Trophoblast cell (in vitro differentiated cells and primary cell): ENCODE measurements at regions not wholly inside any gene's neighbourhood (a gene's known extent, or its start where the extent isn't known, plus 50 kb on each side); places are given as distances from the start of the nearest gene placed in this dataset.

ENCODE experiments used
- DNase-seq, 2 donors: peaks; one replicate each; pipeline ENCODE4 v3.0.0-alpha.2; 2016
- H2AFZ ChIP-seq: 2 replicates; pipeline ENCODE4 v1.6.1; 2013; ENCODE audit warnings: low read length, moderate library complexity, mild to moderate bottlenecking; ENCODE audit not compliant: insufficient read depth, poor library complexity
- H2AK5ac ChIP-seq: 2 replicates; pipeline ENCODE4 v1.6.1; 2013; ENCODE audit warnings: mild to moderate bottlenecking, low read length
- H2BK120ac ChIP-seq: 2 replicates; pipeline ENCODE4 v1.6.1; 2013; ENCODE audit warnings: low read length, mild to moderate bottlenecking, moderate library complexity; ENCODE audit not compliant: insufficient read depth, poor library complexity
- H2BK12ac ChIP-seq: 2 replicates; pipeline ENCODE4 v1.6.1; 2013; ENCODE audit warnings: mild to moderate bottlenecking, low read length, moderate library complexity
- H2BK5ac ChIP-seq: 2 replicates; pipeline ENCODE4 v1.6.1; 2013; ENCODE audit warnings: low read length, low read depth, moderate library complexity, mild to moderate bottlenecking; ENCODE audit not compliant: poor library complexity
- H3K14ac ChIP-seq: 2 replicates; pipeline ENCODE4 v1.6.1; 2013; ENCODE audit warnings: mild to moderate bottlenecking, low read length
- H3K18ac ChIP-seq: 2 replicates; pipeline ENCODE4 v1.6.1; 2013; ENCODE audit warnings: mild to moderate bottlenecking, low read length
- H3K23ac ChIP-seq: 2 replicates; pipeline ENCODE4 v1.6.1; 2013; ENCODE audit warnings: low read length
- H3K27ac ChIP-seq: 2 replicates; pipeline ENCODE4 v1.5.1; 2013; ENCODE audit warnings: low read depth, mild to moderate bottlenecking, inconsistent platforms, low read length, moderate library complexity
- H3K27me3 ChIP-seq: 2 replicates; pipeline ENCODE4 v1.6.1; 2013; ENCODE audit warnings: inconsistent platforms, mild to moderate bottlenecking, low read length, moderate library complexity; ENCODE audit not compliant: insufficient read depth
- H3K36me3 ChIP-seq, 2 experiments: 1 replicate in 1 of 2; 2 replicates in 1 of 2; pipeline ENCODE4 v1.6.1; 2013; ENCODE audit warnings: low read length in 2 of 2, mild to moderate bottlenecking in 2 of 2, moderate library complexity in 1 of 2; ENCODE audit not compliant: insufficient read depth in 2 of 2, control insufficient read depth in 1 of 2
- H3K4ac ChIP-seq: 2 replicates; pipeline ENCODE4 v1.6.1; 2013; ENCODE audit warnings: low read depth, mild to moderate bottlenecking, low read length, moderate library complexity
- H3K4me1 ChIP-seq, 2 experiments: 1 replicate in 1 of 2; 2 replicates in 1 of 2; pipeline ENCODE4 v1.6.1; 2013; ENCODE audit warnings: low read length in 2 of 2, mild to moderate bottlenecking in 2 of 2, moderate library complexity in 1 of 2; ENCODE audit not compliant: insufficient read depth in 2 of 2, control insufficient read depth in 1 of 2
- H3K4me2 ChIP-seq: 2 replicates; pipeline ENCODE4 v1.6.1; 2013; ENCODE audit warnings: inconsistent platforms, mild to moderate bottlenecking, low read length, moderate library complexity
- H3K4me3 ChIP-seq: 2 replicates; pipeline ENCODE4 v1.5.1; 2013; ENCODE audit warnings: mild to moderate bottlenecking, low read depth, low read length, inconsistent platforms
- H3K79me1 ChIP-seq: one replicate; pipeline ENCODE4 v1.6.1; 2013; ENCODE audit warnings: low read length
- H3K79me2 ChIP-seq: 2 replicates; pipeline ENCODE4 v1.6.1; 2013; ENCODE audit warnings: low read length, mild to moderate bottlenecking; ENCODE audit not compliant: control insufficient read depth, insufficient read depth, poor library complexity
- H3K9ac ChIP-seq: 2 replicates; pipeline ENCODE4 v1.6.1; 2013; ENCODE audit warnings: mild to moderate bottlenecking, low read length
- H3K9me3 ChIP-seq: 2 replicates; pipeline ENCODE4 v1.6.1; 2013; ENCODE audit warnings: low read depth, mild to moderate bottlenecking, control low read depth, inconsistent platforms, low read length; ENCODE audit not compliant: insufficient read depth
- H4K12ac ChIP-seq: 2 replicates; pipeline ENCODE4 v1.6.1; 2013; ENCODE audit warnings: low read depth, mild to moderate bottlenecking, low read length, moderate library complexity
- H4K8ac ChIP-seq: 2 replicates; pipeline ENCODE4 v1.6.1; 2013; ENCODE audit warnings: low read depth, mild to moderate bottlenecking, low read length, moderate library complexity
- H4K91ac ChIP-seq: one replicate; pipeline ENCODE4 v1.6.1; 2013; ENCODE audit warnings: low read depth, mild to moderate bottlenecking, low read length, moderate library complexity
- WGBS: extraction: QIAGEN DNeasy Blood & Tissue Kit; methylation state at CpG from one replicate; pipeline ENCODE4 v1.1.7; 2013; ENCODE audit warnings: missing lambda C conversion rate; ENCODE audit not compliant: insufficient read length, insufficient coverage; ENCODE audit errors: extremely low coverage; 5-methylcytosine and 5-hydroxymethylcytosine counted together

- H3K23ac ChIP-seq = no peak overlapping the region
- no peaks in the 10 kb centered on the region for H3K4me1 ChIP-seq
- H2AFZ ChIP-seq = no peak overlapping the region
- H3K4me2 ChIP-seq = no peak overlapping the region
- H3K4me3 ChIP-seq = no peak overlapping the region
- H2BK12ac ChIP-seq = no peak overlapping the region
- no peaks in the 10 kb centered on the region for H3K27me3 ChIP-seq
- H2AK5ac ChIP-seq = no peak overlapping the region
- no peak overlapping the region for H4K91ac ChIP-seq
- no peak overlapping the region for H3K14ac ChIP-seq
- no peak overlapping the region for H4K12ac ChIP-seq
- H3K27ac ChIP-seq = no peak overlapping the region
- no peaks in the 10 kb centered on the region for H3K36me3 ChIP-seq
- H3K18ac ChIP-seq = no peak overlapping the region
- DNase-seq = peak in 1 of 2 donors; percentile 17
- no peaks in the 10 kb centered on the region for H3K9me3 ChIP-seq
- no peak overlapping the region for H2BK5ac ChIP-seq
- WGBS = no CpG with 5 or more reads among the region's 2 CpGs
- H3K4ac ChIP-seq = no peak overlapping the region
- no peak overlapping the region for H3K9ac ChIP-seq
- no peaks in the 10 kb centered on the region for H3K79me2 ChIP-seq
- H3K79me1 ChIP-seq = no peaks in the 10 kb centered on the region
- H4K8ac ChIP-seq = no peak overlapping the region
- H2BK120ac ChIP-seq = no peak overlapping the region
These were observed 369.9 kb upstream of the PCDH7 start for GRCh38 chr4:30350288-30350687.

- H4K8ac ChIP-seq = no peak overlapping the region
- no peaks in the 10 kb centered on the region for H3K9me3 ChIP-seq
- no peak overlapping the region for H3K23ac ChIP-seq
- H3K27me3 ChIP-seq = no peaks in the 10 kb centered on the region
- no peak overlapping the region for H3K4ac ChIP-seq
- H2AK5ac ChIP-seq = no peak overlapping the region
- no peaks in the 10 kb centered on the region for H3K79me2 ChIP-seq
- no CpG with 5 or more reads among the region's 1 CpG for whole genome bisulfite sequencing
- H4K12ac ChIP-seq = no peak overlapping the region
- no peaks in the 10 kb centered on the region for H3K36me3 ChIP-seq
- no peak overlapping the region for H3K27ac ChIP-seq
- no peak overlapping the region for H3K4me3 ChIP-seq
- H3K79me1 ChIP-seq = no peaks in the 10 kb centered on the region
- H3K18ac ChIP-seq = no peak overlapping the region
- no peak overlapping the region for H2BK120ac ChIP-seq
- H3K14ac ChIP-seq = no peak overlapping the region
- H3K4me2 ChIP-seq = no peak overlapping the region
- H4K91ac ChIP-seq = no peak overlapping the region
- no peak overlapping the region for H3K9ac ChIP-seq
- no peaks in the 10 kb centered on the region for H3K4me1 ChIP-seq
- H2BK12ac ChIP-seq = no peak overlapping the region
- DNase-seq = no peak
- H2AFZ ChIP-seq = no peak overlapping the region
- H2BK5ac ChIP-seq = no peak overlapping the region
These were observed 365.6 kb upstream of the PCDH7 start for GRCh38 chr4:30354605-30355004.

DNA sequence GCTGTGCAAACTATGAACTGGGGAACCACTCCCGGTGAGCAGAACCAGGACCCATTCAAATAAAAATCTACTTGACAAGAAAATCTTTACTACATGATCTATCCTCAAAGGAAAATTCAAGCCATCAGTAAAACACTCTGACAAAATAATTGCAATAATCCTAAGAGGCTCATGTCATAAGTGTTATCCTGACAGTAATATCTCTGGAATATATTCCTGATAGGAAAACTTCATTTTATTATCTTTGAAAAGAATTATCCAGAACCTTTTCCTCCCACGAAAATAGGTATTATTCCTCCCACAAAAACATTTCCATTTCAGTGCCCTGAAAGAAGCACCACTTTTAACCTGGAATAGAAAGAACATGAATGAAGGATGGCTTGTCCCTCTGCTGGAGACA lies 357.7 kb upstream of the PCDH7 start:
- Histone ChIP-seq H3K4ac (no peak overlapping the region), H3K4me1 (no peaks in the 10 kb centered on the region), H4K91ac (no peak overlapping the region), H3K9me3 (peaks cover 3% of the 10 kb centered on the region), H2BK12ac (no peak overlapping the region), H4K12ac (no peak overlapping the region), H4K8ac (no peak overlapping the region), H3K27me3 (no peaks in the 10 kb centered on the region), H3K79me1 (no peaks in the 10 kb centered on the region), H2BK120ac (no peak overlapping the region), H3K9ac (no peak overlapping the region), H3K36me3 (no peaks in the 10 kb centered on the region), H3K18ac (no peak overlapping the region), H3K23ac (no peak overlapping the region), H2BK5ac (no peak overlapping the region), H3K4me2 (no peak overlapping the region), H3K4me3 (no peak overlapping the region), H2AK5ac (no peak overlapping the region), H3K27ac (no peak overlapping the region), H3K79me2 (no peaks in the 10 kb centered on the region), H3K14ac (no peak overlapping the region), H2AFZ (no peak overlapping the region)
- DNase-seq = no peak
- no CpG with 5 or more reads among the region's 2 CpGs for WGBS

- H3K79me1 ChIP-seq = no peaks in the 10 kb centered on the region
- H3K36me3 ChIP-seq = no peaks in the 10 kb centered on the region
- H3K27me3 ChIP-seq = no peaks in the 10 kb centered on the region
- no peak overlapping the region for H4K12ac ChIP-seq
- no peak overlapping the region for H3K9ac ChIP-seq
- H3K4me2 ChIP-seq = no peak overlapping the region
- H2BK12ac ChIP-seq = no peak overlapping the region
- no peak overlapping the region for H3K18ac ChIP-seq
- H2AK5ac ChIP-seq = no peak overlapping the region
- H2BK120ac ChIP-seq = no peak overlapping the region
- H3K4ac ChIP-seq = no peak overlapping the region
- no peaks in the 10 kb centered on the region for H3K79me2 ChIP-seq
- H3K4me1 ChIP-seq = no peaks in the 10 kb centered on the region
- H3K14ac ChIP-seq = no peak overlapping the region
- H3K27ac ChIP-seq = no peak overlapping the region
- WGBS = no CpG with 5 or more reads among the region's 14 CpGs
- no peak overlapping the region for H2BK5ac ChIP-seq
- H3K4me3 ChIP-seq = no peak overlapping the region
- H4K91ac ChIP-seq = no peak overlapping the region
- H3K9me3 ChIP-seq = no peaks in the 10 kb centered on the region
- H2AFZ ChIP-seq = no peak overlapping the region
- H4K8ac ChIP-seq = no peak overlapping the region
- DNase-seq = no peak
- no peak overlapping the region for H3K23ac ChIP-seq
These were observed 350.1 kb upstream of the PCDH7 start for GRCh38 chr4:30370105-30370504.
